ENCODE measurements at regions not wholly inside any gene's neighbourhood (a gene's known extent, or its start where the extent isn't known, plus 50 kb on each side); places are given as distances from the start of the nearest gene placed in this dataset.

DNA sequence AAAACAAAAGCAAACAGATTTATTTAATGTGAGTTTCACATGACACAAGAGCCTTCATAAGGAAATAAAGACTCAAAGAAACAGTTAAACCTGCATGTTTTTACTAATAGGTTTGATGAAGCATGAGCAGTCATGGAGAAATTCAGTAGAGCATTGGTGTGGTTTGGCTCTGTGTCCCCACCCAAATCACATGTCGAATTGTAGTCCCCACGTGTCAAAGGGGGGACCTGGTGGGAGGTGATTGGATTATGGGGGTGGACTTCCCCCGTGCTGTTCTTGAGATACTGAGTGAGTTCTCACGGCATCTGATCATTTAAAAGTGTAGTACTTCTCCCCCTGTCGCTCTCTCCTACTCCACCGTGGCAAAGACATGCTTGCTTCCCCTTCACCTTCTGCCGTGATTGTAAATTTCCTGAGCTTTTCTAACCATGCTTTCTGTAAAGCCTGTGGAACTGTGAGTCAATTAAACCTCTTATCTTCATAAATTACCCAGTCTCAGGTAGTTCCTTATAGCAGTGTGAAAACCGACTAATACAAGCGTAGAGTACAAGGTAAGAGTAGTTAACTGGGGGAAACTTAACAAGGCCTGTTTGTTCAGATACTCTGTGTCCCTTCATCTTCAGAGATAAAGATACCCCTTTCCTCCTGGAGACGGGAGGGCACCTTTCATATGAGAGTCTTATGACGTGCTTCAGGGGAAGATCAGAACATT, 354.8 kb downstream of the SIPA1L2 start:
- no peak for TF ChIP-seq CDX4 (CRISPR knock-in tag; IDR thresholded peaks at IDR 0.05; ENCODE audit: borderline replicate concordance)
- TF ChIP-seq, protein P1, sequence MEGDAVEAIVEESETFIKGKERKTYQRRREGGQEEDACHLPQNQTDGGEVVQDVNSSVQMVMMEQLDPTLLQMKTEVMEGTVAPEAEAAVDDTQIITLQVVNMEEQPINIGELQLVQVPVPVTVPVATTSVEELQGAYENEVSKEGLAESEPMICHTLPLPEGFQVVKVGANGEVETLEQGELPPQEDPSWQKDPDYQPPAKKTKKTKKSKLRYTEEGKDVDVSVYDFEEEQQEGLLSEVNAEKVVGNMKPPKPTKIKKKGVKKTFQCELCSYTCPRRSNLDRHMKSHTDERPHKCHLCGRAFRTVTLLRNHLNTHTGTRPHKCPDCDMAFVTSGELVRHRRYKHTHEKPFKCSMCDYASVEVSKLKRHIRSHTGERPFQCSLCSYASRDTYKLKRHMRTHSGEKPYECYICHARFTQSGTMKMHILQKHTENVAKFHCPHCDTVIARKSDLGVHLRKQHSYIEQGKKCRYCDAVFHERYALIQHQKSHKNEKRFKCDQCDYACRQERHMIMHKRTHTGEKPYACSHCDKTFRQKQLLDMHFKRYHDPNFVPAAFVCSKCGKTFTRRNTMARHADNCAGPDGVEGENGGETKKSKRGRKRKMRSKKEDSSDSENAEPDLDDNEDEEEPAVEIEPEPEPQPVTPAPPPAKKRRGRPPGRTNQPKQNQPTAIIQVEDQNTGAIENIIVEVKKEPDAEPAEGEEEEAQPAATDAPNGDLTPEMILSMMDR (IDR thresholded peaks at IDR 0.05): no peak
- no peak for TF ChIP-seq ZBTB43 (CRISPR knock-in tag; IDR thresholded peaks at IDR 0.05)
- TF ChIP-seq, protein P2, sequence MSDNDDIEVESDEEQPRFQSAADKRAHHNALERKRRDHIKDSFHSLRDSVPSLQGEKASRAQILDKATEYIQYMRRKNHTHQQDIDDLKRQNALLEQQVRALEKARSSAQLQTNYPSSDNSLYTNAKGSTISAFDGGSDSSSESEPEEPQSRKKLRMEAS (CRISPR knock-in tag; IDR thresholded peaks at IDR 0.05): no peak
- no peak for TF ChIP-seq EMX1 (CRISPR knock-in tag; IDR thresholded peaks at IDR 0.05)
- TF ChIP-seq ETV6 (CRISPR knock-in tag; IDR thresholded peaks at IDR 0.05): no peak
- TF ChIP-seq, protein P3, sequence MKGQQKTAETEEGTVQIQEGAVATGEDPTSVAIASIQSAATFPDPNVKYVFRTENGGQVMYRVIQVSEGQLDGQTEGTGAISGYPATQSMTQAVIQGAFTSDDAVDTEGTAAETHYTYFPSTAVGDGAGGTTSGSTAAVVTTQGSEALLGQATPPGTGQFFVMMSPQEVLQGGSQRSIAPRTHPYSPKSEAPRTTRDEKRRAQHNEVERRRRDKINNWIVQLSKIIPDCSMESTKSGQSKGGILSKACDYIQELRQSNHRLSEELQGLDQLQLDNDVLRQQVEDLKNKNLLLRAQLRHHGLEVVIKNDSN (CRISPR knock-in tag; IDR thresholded peaks at IDR 0.05): no peak
- TF ChIP-seq NR1H2 (CRISPR knock-in tag; IDR thresholded peaks at IDR 0.05): no peak
- TF ChIP-seq CREB1 (CRISPR knock-in tag; IDR thresholded peaks at IDR 0.05): no peak
- TF ChIP-seq ZNF138 (CRISPR knock-in tag; conservative IDR thresholded peaks at IDR 0.05): no peak
